Psoas muscle (tissue), 7 donors: ENCODE measurements at regions not wholly inside any gene's neighbourhood (a gene's known extent, or its start where the extent isn't known, plus 50 kb on each side); places are given as distances from the start of the nearest gene placed in this dataset.

Experiments used
- ATAC-seq, 4 donors: fragments of 200-7000 bp; cut with Tn5 transposase; one replicate each; pipeline ENCODE4 v1.9.1; 2020; ENCODE audit warnings: moderate library complexity in 3 of 4, mild to moderate bottlenecking in 2 of 4
- DNase-seq, 2 donors: peaks; one replicate each; pipeline ENCODE4 v3.0.0-alpha.2; 2020
- H3K27ac ChIP-seq: fragments of 200-600 bp; one replicate; pipeline ENCODE4 v1.8.0; 2022
- H3K27me3 ChIP-seq, 3 donors: fragments of 200-600 bp in 1 of 3; one replicate each; pipeline versions ENCODE4 v1.6.1 to v1.8.0; 2013 to 2022; ENCODE audit warnings: low read length in 2 of 3, mild to moderate bottlenecking in 2 of 3, moderate library complexity in 1 of 3; ENCODE audit not compliant: insufficient read depth in 3 of 3
- H3K36me3 ChIP-seq, 2 donors: fragments of 200-600 bp in 1 of 2; one replicate each; pipeline versions ENCODE4 v1.6.1 to v1.8.0; 2013 to 2022; ENCODE audit warnings: low read depth in 1 of 2, mild to moderate bottlenecking in 1 of 2, moderate library complexity in 1 of 2; ENCODE audit not compliant: insufficient read depth in 1 of 2
- H3K4me1 ChIP-seq: fragments of 200-600 bp; one replicate; pipeline ENCODE4 v1.8.0; 2022
- H3K4me3 ChIP-seq: fragments of 200-600 bp; one replicate; pipeline ENCODE4 v1.8.0; 2022; ENCODE audit warnings: mild to moderate bottlenecking
- H3K9me3 ChIP-seq: fragments of 200-600 bp; one replicate; pipeline ENCODE4 v1.8.0; 2022
- WGBS, 3 donors: extraction: QIAGEN DNeasy Blood & Tissue Kit; methylation state at CpG; one replicate each; pipeline versions ENCODE4 v1.1.6 to v1.1.7; 2013; 5-methylcytosine and 5-hydroxymethylcytosine counted together
- intact Hi-C, 2 donors: fragments of 100-400 bp; cut with DNase I; formaldehyde crosslinking; loops; one replicate each; pipeline versions ENCODE4 v1.11.0 to v1.14.2; 2022
- TF ChIP-seq, protein P1 (sequence below): fragments of 200-600 bp; IDR thresholded peaks from one replicate; pipeline ENCODE4 v1.8.0; 2022; ENCODE audit warnings: antibody characterized with exemption
- donor health status: healthy with polysubstance abuse.
- donor health status: DM: no; HTN: no; CAD: no; lungs with moderate emphysema.
- donor health status: Bipolar disorder and iron deficiency.
- donor health status: healthy.
- donor health status: DM: yes; HTN: yes; CAD: no.
- donor health status: DM: no; HTN: no; CAD: no.
- donor health status: DM: yes; HTN: yes; CAD: no.

DNA sequence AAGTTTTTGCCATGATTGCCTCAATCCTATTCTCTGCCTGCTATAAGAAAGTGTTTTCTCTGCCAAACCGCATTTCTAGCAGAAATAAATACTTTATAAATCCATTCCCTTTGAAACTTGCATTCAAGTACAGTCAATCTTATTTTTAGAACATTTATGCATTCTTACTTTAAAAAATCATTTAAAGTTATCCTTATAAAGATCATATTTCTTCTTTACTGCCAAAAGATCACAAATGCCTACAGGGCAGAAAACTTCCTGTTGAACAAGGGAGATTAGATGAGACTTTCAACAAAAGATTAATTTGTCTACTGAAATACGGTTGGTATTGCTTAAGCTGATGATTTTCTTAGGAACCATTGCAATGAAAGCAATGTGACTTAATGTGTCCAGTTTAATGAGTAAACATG, 207.2 kb upstream of the SLIT2 start:
- Histone ChIP-seq H3K27me3 (no peaks in the 10 kb centered on the region), H3K36me3 (no peaks in the 10 kb centered on the region), H3K9me3 (no peaks in the 10 kb centered on the region), H3K4me3 (no peak overlapping the region), H3K27ac (no peak overlapping the region), H3K4me1 (no peaks in the 10 kb centered on the region)
- 31 to 50% (median 44%) methylated on average over 2 of the region's 2 CpGs for WGBS, 3 donors
- TF ChIP-seq, protein P1, sequence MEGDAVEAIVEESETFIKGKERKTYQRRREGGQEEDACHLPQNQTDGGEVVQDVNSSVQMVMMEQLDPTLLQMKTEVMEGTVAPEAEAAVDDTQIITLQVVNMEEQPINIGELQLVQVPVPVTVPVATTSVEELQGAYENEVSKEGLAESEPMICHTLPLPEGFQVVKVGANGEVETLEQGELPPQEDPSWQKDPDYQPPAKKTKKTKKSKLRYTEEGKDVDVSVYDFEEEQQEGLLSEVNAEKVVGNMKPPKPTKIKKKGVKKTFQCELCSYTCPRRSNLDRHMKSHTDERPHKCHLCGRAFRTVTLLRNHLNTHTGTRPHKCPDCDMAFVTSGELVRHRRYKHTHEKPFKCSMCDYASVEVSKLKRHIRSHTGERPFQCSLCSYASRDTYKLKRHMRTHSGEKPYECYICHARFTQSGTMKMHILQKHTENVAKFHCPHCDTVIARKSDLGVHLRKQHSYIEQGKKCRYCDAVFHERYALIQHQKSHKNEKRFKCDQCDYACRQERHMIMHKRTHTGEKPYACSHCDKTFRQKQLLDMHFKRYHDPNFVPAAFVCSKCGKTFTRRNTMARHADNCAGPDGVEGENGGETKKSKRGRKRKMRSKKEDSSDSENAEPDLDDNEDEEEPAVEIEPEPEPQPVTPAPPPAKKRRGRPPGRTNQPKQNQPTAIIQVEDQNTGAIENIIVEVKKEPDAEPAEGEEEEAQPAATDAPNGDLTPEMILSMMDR = no peak
- no peak for ATAC-seq
- intact Hi-C loops = no loop called here
- no peak for DNase-seq

DNA sequence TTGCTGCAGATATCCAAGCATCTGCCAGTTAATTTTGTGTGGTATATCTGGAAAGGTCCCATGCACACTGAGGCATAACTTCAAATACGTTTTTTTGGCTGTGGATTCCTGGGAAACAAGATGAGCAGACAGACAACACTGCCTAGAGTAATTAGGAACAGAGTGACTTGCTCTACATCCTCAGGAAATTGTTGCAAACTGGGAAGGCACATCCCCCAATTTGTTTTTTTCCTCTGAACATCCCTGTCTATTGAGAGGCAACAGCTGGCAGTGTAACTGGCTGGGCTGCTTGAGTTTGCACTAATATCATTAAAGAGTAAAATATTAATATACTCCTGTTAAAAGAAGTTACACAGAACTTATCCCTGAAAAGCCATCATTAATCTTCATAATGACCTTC, 207.7 kb upstream of the SLIT2 start:
- intact Hi-C loops = no loop called here
- WGBS, 3 donors = 21 to 37% (median 26%) methylated on average over 1 of the region's 1 CpG
- no peak for DNase-seq
- Histone ChIP-seq H3K4me1 (no peaks in the 10 kb centered on the region), H3K4me3 (no peak overlapping the region), H3K36me3 (no peaks in the 10 kb centered on the region), H3K27ac (no peak overlapping the region), H3K27me3 (no peaks in the 10 kb centered on the region), H3K9me3 (no peaks in the 10 kb centered on the region)
- TF ChIP-seq, protein P1 = no peak
- no peak for ATAC-seq

DNA sequence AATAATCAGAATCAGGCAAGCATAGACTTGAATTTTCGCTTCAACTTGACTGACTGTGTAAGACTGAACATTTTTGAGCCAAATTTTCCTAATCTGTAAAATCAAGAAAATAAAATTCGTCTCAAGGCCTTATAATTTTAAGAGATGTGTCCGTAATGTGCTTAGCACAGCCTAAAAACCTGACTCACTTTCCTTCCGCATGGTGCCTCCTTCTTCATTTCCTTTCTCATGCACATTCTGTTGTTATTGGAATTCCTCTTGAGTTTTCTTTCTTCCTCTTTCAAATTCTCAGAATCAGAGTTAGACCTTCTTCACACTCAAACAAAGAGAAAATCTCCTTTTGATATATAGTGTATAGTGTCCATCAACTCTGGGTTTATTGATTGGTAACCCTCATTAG, 208.9 kb upstream of the SLIT2 start:
- H3K27me3 ChIP-seq = no peaks in the 10 kb centered on the region
- intact Hi-C loops = no loop called here
- H3K4me1 ChIP-seq = no peaks in the 10 kb centered on the region
- H3K4me3 ChIP-seq = no peak overlapping the region
- H3K9me3 ChIP-seq = no peaks in the 10 kb centered on the region
- WGBS, 3 donors = 71 to 82% (median 76%) methylated on average over 4 of the region's 4 CpGs
- TF ChIP-seq, protein P1 = no peak
- no peak for ATAC-seq
- H3K27ac ChIP-seq = no peak overlapping the region
- H3K36me3 ChIP-seq = no peaks in the 10 kb centered on the region
- DNase-seq = no peak

DNA sequence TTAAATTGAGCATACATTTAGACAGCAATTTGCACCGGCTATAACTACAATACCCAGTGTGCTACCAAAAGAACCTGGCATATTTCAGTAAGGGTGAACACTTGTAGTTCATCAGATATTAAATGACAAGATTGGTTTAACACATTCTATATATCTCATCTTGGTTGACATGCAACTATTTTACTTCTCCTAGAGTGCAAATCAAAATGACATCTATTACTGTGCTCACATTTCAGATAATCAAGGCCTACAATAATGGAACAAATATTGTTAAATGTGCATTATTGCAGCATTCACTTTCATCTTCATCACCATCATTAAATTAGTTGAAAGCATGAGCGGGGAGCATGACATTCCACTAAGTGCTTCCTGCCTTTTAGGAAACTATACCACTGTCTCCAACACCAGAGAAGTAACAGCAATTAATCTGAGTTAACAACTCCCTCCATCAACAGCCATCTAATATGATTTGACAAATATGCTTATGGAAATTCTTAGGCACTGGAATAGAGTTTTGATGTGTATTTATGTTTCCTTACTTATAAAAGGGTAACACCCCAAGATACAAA, 209.8 kb upstream of the SLIT2 start:
- WGBS, 3 donors = 72 to 77% (median 73%) methylated on average over 2 of the region's 2 CpGs
- ATAC-seq = no peak

DNA sequence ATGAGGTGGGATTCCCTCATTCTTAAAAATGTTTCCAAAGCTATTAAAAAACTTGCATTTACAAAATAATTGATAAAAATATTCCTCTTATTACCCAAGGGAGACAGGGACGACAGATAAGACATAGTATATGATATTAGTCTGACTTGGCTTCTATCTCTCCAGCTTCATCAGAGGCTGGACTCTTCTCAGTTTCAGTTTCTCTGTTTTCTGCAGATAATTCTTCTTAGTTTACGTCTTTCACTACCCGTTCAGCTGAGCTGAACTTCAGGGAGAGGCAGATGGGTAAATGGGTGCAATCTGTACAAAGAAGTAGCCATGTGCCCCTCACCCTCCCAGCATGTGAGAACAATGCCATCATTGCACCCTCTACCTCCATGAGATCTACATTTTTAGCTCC, 214.0 kb upstream of the SLIT2 start:
- TF ChIP-seq, protein P1 = no peak
- H3K4me1 ChIP-seq = no peaks in the 10 kb centered on the region
- no peaks in the 10 kb centered on the region for H3K36me3 ChIP-seq
- no peaks in the 10 kb centered on the region for H3K9me3 ChIP-seq
- intact Hi-C loops = no loop called here
- no peak for ATAC-seq
- 53 to 68% (median 63%) methylated on average over 3 of the region's 3 CpGs for WGBS, 3 donors
- H3K4me3 ChIP-seq = no peak overlapping the region
- H3K27ac ChIP-seq = no peak overlapping the region
- H3K27me3 ChIP-seq = no peaks in the 10 kb centered on the region
- DNase-seq = no peak

More for the DNA sequence above, 209.8 kb upstream of the SLIT2 start:
- DNase-seq = no peak
- Histone ChIP-seq H3K9me3 (no peaks in the 10 kb centered on the region), H3K4me3 (no peak overlapping the region), H3K4me1 (no peaks in the 10 kb centered on the region), H3K27me3 (no peaks in the 10 kb centered on the region), H3K27ac (no peak overlapping the region), H3K36me3 (no peaks in the 10 kb centered on the region)
- TF ChIP-seq, protein P1 = no peak
- intact Hi-C loops = no loop called here
